Ishikawa (cell line): ENCODE measurements at regions not wholly inside any gene's neighbourhood (a gene's known extent, or its start where the extent isn't known, plus 50 kb on each side); places are given as distances from the start of the nearest gene placed in this dataset.

Experiments used
- CEBPB ChIP-seq: IDR thresholded peaks from 2 replicates; pipeline ENCODE4 v1.6.1; 2012
- CREB1 ChIP-seq: IDR thresholded peaks from 2 replicates; pipeline ENCODE4 v1.6.1; 2012; ENCODE audit warnings: low read depth
- EGR1 ChIP-seq: IDR thresholded peaks from 2 replicates; pipeline ENCODE4 v1.6.1; 2012
- EP300 ChIP-seq: IDR thresholded peaks from 2 replicates; pipeline ENCODE4 v1.6.1; 2012; ENCODE audit warnings: borderline replicate concordance
- NFIC ChIP-seq: IDR thresholded peaks from 2 replicates; pipeline ENCODE4 v1.6.1; 2012
- RAD21 ChIP-seq: IDR thresholded peaks from 2 replicates; pipeline ENCODE4 v1.6.1; 2012; ENCODE audit warnings: low read depth
- TAF1 ChIP-seq: IDR thresholded peaks from 2 replicates; pipeline ENCODE4 v1.6.1; 2012; ENCODE audit warnings: low read depth, mild to moderate bottlenecking
- TEAD4 ChIP-seq: IDR thresholded peaks from 2 replicates; pipeline ENCODE4 v1.6.1; 2012
- YY1 ChIP-seq: IDR thresholded peaks from 2 replicates; pipeline ENCODE4 v1.6.1; 2012; ENCODE audit warnings: low read depth
- TF ChIP-seq, protein P1 (sequence below): IDR thresholded peaks from 2 replicates; pipeline ENCODE4 v1.6.1; 2012; ENCODE audit warnings: low read depth, mild to moderate bottlenecking

DNA sequence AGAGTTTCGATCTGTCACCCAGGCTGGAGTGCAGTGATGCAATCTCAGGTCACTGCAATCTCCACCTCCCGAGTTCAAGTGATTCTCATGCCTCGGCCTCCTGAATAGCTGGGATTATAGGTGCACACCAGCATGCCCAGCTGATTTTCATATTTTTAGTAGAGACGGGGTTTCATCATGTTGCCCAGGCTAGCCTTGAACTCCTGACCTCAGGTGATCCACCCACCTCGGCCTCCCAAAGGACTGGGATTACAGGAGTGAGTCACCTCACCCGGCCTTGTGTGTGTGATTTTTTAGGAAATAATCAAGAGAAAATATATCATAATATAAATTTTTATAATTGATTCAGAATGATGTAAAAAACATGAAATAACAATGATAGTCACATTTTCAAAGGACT, 1231.4 kb downstream of the GALC start:
- TF ChIP-seq RAD21 (no peak), CREB1 (no peak), EP300 (no peak), NFIC (no peak), CEBPB (no peak), TEAD4 (no peak), EGR1 (no peak), TAF1 (no peak), YY1 (no peak)
- TF ChIP-seq, protein P1, sequence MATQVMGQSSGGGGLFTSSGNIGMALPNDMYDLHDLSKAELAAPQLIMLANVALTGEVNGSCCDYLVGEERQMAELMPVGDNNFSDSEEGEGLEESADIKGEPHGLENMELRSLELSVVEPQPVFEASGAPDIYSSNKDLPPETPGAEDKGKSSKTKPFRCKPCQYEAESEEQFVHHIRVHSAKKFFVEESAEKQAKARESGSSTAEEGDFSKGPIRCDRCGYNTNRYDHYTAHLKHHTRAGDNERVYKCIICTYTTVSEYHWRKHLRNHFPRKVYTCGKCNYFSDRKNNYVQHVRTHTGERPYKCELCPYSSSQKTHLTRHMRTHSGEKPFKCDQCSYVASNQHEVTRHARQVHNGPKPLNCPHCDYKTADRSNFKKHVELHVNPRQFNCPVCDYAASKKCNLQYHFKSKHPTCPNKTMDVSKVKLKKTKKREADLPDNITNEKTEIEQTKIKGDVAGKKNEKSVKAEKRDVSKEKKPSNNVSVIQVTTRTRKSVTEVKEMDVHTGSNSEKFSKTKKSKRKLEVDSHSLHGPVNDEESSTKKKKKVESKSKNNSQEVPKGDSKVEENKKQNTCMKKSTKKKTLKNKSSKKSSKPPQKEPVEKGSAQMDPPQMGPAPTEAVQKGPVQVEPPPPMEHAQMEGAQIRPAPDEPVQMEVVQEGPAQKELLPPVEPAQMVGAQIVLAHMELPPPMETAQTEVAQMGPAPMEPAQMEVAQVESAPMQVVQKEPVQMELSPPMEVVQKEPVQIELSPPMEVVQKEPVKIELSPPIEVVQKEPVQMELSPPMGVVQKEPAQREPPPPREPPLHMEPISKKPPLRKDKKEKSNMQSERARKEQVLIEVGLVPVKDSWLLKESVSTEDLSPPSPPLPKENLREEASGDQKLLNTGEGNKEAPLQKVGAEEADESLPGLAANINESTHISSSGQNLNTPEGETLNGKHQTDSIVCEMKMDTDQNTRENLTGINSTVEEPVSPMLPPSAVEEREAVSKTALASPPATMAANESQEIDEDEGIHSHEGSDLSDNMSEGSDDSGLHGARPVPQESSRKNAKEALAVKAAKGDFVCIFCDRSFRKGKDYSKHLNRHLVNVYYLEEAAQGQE: no peak
